CD4-positive, alpha-beta T cell treated with Interleukin-4 for 1 hour (primary cell): ENCODE measurements at regions not wholly inside any gene's neighbourhood (a gene's known extent, or its start where the extent isn't known, plus 50 kb on each side); places are given as distances from the start of the nearest gene placed in this dataset.
A peak's percentile ranks its signal among the peaks of the same experiment; 100 is the strongest.
"Not testable (repeated sequence)": the region's sequence is repeated elsewhere in the genome, so short reads cannot be mapped to it uniquely, and the experiment has no call there.

ENCODE experiments used
- DNase-seq, 2 donors: peaks; one replicate each; pipeline ENCODE4 v3.0.0-alpha.2; 2020 to 2022

DNA sequence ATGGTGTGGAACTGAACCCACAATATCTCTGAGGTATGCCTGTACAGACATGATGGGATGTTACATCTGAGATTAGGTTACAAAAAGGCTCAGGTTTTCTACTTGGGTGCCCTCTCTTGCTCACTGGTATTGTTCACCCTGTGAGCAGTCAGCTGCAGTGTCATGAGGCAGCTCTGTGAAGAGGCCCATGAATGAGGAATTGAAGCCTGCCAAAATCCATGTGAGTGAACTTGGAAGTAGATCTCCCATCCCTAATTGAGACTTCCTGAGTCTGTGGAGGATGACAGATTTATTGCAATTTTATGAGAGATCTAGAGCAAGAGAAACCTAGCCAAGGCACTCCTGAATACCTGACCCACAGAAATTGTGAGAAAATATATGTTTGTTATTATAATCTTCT lies 404.9 kb upstream of the ZEB2 start:
- no peak for DNase-seq

DNA sequence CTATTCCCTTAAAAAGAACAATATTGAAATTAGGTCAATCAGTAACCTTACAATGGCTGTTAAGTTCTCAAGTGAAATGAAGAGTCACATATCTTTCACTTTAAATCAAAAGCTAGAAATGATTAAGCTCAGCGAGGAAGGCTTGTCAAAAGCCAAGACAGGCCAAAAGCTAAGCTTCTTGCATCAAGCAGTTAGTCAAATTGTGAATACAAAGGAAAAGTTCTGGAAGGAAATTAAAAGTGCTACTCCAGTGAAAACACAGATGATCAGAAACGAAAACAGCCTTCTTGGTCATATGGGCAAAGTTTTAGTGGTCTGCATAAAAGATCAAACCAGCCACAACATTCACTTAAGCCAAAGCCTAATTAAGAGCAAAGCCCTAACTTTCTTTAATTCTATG lies 402.6 kb upstream of the ZEB2 start:
- DNase-seq: no peak

GRCh38 chr2:144920755-144921530 lies 401.0 kb upstream of the ZEB2 start:
- DNase-seq: no peak

- DNase-seq: no peak
Measured at GRCh38 chr2:144914622-144915318, 394.9 kb upstream of the ZEB2 start.

GRCh38 chr2:144914113-144914512 lies 394.2 kb upstream of the ZEB2 start:
- DNase-seq: no peak

DNA sequence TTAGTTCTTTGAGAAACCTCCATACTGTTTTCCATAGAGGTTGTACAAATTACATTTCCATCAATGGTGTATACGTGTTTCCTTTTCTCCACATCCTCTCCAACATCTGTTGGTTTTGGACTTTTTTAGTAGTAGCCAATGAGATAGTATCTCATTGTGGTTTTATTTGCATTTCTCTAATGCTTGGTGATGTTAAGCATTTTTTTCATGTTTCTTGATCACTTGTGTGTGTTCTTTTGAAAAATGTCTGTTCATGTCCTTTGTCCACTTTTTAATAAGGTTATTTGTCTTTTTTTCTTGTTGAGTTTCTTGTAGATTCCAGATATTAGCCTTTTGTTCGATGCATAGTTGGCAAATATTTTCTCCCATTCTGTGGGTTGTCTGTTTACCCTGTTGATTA lies 392.3 kb upstream of the ZEB2 start:
- no peak for DNase-seq

DNA sequence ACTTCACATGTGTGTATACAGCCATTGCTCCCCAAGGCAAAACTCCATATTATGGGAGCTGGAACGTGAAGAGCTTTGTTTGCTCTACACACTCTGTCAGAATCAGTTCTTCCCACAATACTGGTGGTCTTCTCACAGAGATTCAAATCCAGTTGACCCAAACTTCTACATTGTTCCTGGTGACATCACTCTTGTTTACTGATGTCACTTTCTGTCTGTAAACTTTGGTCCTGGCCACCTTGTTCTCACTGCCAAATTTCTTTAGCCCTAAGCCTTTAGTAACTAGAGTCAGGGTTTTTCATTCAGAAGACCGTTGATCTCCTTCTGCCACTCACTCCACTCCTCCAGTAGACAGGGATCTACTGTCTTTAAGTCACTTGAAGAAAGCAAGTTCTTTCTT lies 386.0 kb upstream of the ZEB2 start:
- DNase-seq: no peak

GRCh38 chr2:144904612-144905011 lies 384.7 kb upstream of the ZEB2 start:
- no peak for DNase-seq

- DNase-seq: not testable (repeated sequence)
Measured at GRCh38 chr2:144903045-144903444, 383.1 kb upstream of the ZEB2 start.

DNA sequence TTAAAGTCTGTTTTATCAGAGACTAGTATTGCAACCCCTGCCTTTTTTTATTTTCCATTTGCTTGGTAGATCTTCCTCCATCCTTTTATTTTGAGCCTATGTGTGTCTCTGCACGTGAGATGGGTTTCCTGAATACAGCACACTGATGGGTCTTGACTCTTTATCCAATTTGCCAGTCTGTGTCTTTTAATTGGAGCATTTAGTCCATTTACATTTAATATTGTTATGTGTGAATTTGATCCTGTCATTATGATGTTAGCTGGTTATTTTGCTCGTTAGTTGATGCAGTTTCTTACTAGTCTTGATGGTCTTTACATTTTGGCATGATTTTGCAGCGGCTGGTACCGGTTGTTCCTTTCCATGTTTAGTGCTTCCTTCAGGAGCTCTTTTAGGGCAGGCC lies 381.5 kb upstream of the ZEB2 start:
- DNase-seq: not testable (repeated sequence)

GRCh38 chr2:144896341-144896740 lies 376.4 kb upstream of the ZEB2 start:
- no peak for DNase-seq

DNA sequence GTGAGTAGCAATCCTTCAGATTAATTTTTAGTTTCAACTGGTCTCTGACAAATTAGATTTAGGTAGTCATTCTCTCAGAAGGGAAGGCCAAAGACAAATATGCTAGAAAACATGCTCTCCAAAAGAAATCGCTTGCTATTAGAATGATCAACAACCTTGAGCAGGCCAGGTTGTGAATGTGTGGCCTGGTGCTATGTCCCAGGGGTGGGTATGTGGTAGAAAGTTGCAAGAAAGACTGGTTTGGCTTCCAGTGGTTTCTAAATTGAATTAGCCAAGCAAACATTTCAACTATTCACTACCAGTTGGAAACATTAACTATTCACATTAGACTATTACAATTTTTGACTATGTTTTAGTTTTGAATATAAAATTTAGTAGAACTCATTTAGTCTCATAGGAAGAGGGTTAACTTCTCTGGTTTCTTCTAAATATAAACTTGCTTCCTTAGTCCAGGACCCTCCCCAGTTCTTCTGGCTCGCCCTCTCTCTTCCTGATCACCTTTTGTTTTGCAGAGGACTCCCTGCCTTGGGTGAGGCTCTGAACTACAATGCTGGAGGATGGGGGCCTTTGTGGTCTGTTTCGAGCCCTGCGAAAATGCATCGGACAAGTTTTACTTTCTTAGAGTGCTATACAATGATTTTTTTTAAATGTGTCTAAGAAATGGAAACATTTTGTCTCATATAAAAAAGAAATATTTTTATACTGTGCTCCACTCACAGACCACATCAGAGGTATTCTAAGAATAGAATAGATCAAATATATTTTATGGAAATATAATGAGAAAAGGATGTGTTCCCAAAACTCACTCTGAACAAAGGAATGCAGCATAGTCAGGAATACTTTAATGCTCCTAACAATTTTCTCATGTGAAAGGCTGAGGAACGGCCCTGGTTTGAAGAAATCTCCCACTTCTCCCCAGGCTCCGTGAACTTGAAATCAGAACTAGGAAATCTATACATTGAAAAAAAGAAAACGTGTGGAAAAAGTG lies 375.0 kb upstream of the ZEB2 start:
- no peak for DNase-seq

- DNase-seq: no peak
Measured at GRCh38 chr2:144893464-144893863, 373.5 kb upstream of the ZEB2 start.

- DNase-seq: peak in 1 of 2 donors; percentile 17
Measured at GRCh38 chr2:144890828-144891227, 370.9 kb upstream of the ZEB2 start.

DNA sequence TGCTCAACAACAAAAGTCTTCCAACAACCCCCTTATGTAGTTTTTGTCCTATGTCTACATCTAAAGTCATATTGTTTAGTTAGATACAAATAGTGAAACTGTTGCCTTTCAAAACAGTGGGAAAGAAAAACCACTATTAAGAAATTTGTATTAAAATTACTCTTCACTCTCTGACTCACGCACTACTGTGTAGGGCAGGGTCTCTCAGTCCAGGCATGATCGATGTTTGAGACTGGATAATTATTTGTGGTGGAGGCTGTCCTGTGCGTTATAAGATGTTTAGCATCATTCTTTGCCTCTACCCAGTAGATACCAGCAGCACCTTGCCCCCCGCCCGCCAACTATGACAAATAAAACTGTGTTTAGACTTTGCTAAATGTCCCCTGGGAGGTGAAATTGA lies 369.4 kb upstream of the ZEB2 start:
- no peak for DNase-seq

DNA sequence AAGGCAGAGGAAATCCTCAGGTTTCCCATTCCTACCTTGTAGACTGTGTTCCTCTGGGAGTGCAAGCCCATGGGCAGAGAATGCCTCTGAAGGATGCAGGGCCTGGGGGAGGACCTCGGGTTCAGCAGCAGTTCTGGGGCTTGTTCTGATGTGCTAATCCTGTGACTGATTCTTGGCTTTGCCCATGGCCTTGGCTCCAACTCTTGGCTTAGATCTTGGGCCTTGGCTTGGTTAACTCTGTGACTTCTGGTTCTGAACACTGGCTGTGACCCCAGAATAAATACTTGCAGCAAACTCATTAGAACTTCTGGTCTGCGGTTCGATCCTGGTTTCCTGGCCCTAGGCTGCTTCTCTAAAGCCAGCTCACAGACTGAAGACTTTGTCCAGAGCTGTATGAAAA lies 366.9 kb upstream of the ZEB2 start:
- no peak for DNase-seq

DNA sequence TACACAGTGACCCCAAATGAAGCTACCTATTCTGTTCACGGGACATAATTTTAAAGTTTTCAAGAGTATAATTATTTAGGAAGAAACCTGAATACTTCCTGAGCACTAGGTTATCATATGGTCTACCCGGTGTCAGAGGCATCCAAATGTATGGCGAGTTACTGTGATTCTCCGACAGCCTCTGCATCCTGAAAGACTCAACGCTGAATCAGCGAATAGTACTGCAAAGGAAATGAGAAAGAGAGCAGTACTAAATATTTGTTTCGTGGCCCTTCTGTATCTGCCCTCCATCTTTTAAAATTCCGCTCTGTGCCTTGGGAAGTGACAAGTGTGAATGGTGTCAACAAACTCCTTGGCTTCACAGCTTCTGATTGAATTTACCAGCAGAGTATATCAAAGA lies 358.0 kb upstream of the ZEB2 start:
- no peak for DNase-seq

DNA sequence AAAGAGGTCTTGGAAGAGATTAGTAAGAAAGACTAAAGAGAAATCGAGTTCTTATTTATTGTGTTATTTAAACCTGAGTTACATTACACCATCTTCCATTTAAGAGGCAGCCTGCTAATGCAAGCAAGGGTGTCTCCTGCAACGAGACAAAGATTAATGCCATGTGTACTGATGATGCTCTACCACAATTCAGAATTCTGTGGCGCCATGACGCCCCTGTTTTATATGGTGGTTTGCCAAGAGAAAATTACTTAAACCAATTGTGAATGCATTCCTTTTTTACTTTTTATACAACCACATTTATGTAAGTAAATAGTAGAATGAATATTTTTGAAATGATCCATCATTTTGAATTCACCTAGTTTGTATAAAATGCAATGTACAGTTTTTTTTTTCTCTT lies 356.1 kb upstream of the ZEB2 start:
- no peak for DNase-seq

DNA sequence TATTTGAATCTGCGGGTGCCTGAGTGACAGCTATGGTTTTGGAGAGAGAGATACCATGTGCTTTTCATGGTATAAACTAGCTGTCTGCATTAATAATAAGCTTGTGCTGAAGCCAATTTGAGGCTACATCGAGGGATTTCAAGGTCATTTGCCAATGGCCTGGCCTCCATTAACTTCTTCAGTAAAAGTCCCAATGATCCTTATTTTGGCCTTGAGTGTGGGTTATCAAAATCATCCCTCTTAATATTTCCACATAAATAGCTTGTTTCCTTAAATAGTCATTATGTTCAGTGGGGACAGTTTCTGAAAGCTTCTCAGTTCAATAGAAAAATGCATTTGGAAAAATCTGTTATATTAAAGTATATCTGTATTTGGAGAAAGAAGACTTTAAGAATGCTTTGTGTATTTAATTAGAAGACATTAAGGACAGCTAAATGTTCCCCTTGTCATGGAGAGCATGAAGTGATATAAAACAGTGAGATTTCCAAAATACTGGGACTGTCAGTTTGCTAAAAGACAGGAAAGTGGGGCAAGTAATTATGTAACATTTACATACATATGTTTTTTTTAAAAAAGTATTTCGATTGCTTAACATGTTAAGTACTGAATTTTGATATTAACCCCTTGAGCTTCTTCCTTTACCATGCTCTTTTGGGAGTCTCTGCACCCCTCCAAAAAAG lies 355.5 kb upstream of the ZEB2 start:
- DNase-seq: no peak

- DNase-seq: no peak
Measured at GRCh38 chr2:144865670-144866069, 345.8 kb upstream of the ZEB2 start.

DNA sequence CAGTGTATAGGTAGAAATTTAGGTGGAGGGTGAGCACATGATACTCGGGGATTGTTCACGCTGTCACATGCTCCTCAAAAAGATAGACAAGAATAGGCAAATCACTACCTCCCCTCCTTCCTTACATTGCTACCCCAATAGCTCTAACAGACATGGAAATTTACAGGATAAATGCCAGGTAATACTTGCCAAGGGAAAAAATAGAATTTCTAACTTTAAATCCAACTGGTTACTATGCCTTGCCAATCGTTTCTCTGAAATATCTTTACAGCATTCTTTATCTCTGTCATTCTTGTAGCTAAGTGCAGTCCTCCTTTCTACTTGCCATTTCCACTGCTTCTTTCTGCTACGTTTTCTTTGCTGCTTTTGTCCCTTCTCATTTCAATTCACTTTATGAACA lies 339.8 kb upstream of the ZEB2 start:
- DNase-seq: no peak

DNA sequence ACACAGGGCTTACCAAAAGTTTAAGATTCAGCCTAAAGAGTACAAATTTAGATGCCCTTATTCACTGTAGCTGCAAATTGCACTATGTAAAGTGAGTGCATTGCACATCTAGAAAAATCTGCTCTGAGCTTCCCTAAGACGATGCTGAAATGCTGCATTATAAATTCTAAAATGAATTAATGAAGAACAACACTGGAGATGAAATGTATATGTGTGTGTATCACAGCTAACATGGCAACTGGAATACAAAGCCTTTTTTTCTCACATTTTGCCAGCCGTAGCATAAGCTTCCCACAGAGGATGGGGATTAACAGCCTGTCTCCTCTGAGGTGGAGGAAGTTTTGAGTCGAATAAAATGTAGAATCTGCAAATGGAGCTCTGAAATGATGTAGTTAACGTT lies 338.3 kb upstream of the ZEB2 start:
- no peak for DNase-seq

DNA sequence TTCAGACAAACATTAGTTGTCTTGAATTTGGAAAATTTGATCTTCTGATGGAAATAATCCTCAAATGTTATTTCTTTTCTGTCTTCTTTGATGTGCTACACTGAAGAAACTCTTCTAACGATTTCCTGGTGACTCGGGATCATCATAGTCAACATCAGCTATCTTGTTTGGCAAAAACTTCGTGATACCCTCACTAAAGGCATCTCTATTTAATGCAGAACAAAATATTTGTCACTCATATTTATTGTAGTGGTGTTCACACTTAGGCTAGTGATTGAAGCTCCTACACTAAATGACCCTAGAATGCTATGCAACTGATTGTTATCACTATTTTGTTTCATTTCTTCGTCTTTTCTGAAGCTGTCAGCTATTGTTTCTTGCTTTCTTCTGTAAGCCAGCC lies 334.7 kb upstream of the ZEB2 start:
- no peak for DNase-seq
